ENCODE measurements at regions not wholly inside any gene's neighbourhood (a gene's known extent, or its start where the extent isn't known, plus 50 kb on each side); places are given as distances from the start of the nearest gene placed in this dataset.
A peak's percentile ranks its signal among the peaks of the same experiment; 100 is the strongest.

DNA sequence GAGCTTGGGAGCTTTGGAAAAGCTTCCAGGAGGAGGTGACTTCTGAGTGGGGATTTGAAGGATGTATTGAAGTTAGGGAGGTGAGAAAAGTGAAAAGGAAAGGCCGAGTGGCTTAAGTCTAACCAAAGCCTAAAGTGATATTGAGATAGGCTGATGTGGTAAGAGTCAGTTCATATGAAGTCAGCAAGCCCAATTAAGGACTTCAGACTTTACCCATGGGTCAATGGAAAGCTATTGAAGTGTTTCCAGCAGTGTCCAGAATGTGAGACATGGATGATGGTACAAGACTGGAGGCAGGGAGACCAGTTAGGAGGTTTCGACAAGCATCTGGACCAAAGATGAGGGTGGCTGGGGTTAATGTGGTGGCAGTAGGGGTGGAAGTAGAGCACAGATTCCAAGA lies 134.3 kb upstream of the WWC1 start:
- Histone ChIP-seq H3K27ac (ENCODE audit: low read depth in 1 of 2, low read length in 2 of 2) (no peak overlapping the region), H3K36me3 (replicated peaks in 1 of 2; ENCODE audit: control insufficient read depth in 1 of 2, insufficient read depth in 2 of 2, low read length in 2 of 2) (no peaks in the 10 kb centered on the region), H3K9ac (ENCODE audit: insufficient read depth, low read length, poor library complexity, severe bottlenecking) (no peak overlapping the region), H3K4me1 (ENCODE audit: control insufficient read depth in 1 of 2, insufficient read depth in 2 of 2, low read length in 2 of 2) (peaks cover 8 to 10% of the 10 kb centered on the region in 2 donors), H3K79me2 (ENCODE audit: insufficient read depth, low read length) (no peaks in the 10 kb centered on the region), H3K9me3 (replicated peaks in 1 of 2; ENCODE audit: control insufficient read depth in 1 of 2, insufficient read depth in 1 of 2, low read length in 2 of 2) (peaks cover 0 to 12% of the 10 kb centered on the region in 2 donors), H2AFZ (ENCODE audit: insufficient read depth, low read depth, low read length, poor library complexity, severe bottlenecking) (no peak overlapping the region), H3K4me3 (replicated peaks in 1 of 3; ENCODE audit: low read depth in 2 of 3, low read length in 3 of 3) (no peak overlapping the region), H3K4me2 (replicated peaks; ENCODE audit: extremely low read depth, low read length, poor library complexity, severe bottlenecking) (no peak overlapping the region), H3K27me3 (ENCODE audit: control insufficient read depth in 2 of 2, insufficient read depth in 2 of 2, low read length in 2 of 2) (no peaks in the 10 kb centered on the region), H4K20me1 (ENCODE audit: insufficient read depth, low read length) (no peaks in the 10 kb centered on the region)
- TF ChIP-seq, protein P1, sequence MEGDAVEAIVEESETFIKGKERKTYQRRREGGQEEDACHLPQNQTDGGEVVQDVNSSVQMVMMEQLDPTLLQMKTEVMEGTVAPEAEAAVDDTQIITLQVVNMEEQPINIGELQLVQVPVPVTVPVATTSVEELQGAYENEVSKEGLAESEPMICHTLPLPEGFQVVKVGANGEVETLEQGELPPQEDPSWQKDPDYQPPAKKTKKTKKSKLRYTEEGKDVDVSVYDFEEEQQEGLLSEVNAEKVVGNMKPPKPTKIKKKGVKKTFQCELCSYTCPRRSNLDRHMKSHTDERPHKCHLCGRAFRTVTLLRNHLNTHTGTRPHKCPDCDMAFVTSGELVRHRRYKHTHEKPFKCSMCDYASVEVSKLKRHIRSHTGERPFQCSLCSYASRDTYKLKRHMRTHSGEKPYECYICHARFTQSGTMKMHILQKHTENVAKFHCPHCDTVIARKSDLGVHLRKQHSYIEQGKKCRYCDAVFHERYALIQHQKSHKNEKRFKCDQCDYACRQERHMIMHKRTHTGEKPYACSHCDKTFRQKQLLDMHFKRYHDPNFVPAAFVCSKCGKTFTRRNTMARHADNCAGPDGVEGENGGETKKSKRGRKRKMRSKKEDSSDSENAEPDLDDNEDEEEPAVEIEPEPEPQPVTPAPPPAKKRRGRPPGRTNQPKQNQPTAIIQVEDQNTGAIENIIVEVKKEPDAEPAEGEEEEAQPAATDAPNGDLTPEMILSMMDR (IDR thresholded peaks at IDR 0.05), result no peak
- intact Hi-C loops (cut with micrococcal nuclease), result no loop called here
- peaks cover 7% of the 10 kb centered on the region for H3K4me1 Mint-ChIP-seq
- H3K27me3 Mint-ChIP-seq (ENCODE audit: low read depth in 3 of 3), result peaks cover 1 to 5% (median 3%) of the 10 kb centered on the region in 3 donors
- peaks cover 0 to 11% (median 4%) of the 10 kb centered on the region in 7 donors for H3K9me3 Mint-ChIP-seq
- no peaks in the 10 kb centered on the region for H3K36me3 Mint-ChIP-seq
- 95% methylated on average over 2 of the region's 2 CpGs for WGBS (ENCODE audit: insufficient coverage)
- no peak overlapping the region for H3K27ac Mint-ChIP-seq
- DNase-seq, result no peak
- no peak overlapping the region for H3K4me3 Mint-ChIP-seq

DNA sequence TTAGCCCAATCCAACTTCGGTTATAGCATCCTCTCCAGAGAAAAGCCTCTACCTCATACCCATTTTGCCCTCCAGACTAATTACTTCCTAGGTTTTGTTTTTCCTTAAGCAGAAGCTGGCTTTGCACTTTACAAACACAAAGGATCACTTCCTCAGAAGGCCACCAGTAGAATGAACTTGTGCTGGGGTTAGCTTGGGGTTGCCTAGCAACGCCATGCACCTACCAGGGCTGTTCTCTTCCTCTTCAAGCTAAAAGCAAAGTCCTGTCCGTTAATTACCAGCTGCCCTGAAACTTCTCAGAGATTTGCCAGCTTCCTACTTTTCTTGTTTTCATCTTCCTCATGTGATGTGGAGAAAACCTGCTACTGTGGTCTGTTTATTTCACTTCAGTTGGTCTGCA lies 132.0 kb upstream of the WWC1 start:
- Mint-ChIP-seq H3K36me3 (no peaks in the 10 kb centered on the region), H3K27me3 (ENCODE audit: low read depth in 3 of 3) (peaks cover 0 to 5% (median 3%) of the 10 kb centered on the region in 3 donors), H3K27ac (peak overlapping the region in 4 of 7 donors; percentile 42 to 75 (median 66)), H3K4me3 (no peak overlapping the region), H3K9me3 (peaks cover 0 to 14% (median 4%) of the 10 kb centered on the region in 7 donors), H3K4me1 (peaks cover 7% of the 10 kb centered on the region)
- no peaks in the 10 kb centered on the region for H4K20me1 ChIP-seq (ENCODE audit: insufficient read depth, low read length)
- 60% methylated on average over 1 of the region's 3 CpGs for WGBS (ENCODE audit: insufficient coverage)
- H3K79me2 ChIP-seq (ENCODE audit: insufficient read depth, low read length), result no peaks in the 10 kb centered on the region
- H3K36me3 ChIP-seq (replicated peaks in 1 of 2; ENCODE audit: control insufficient read depth in 1 of 2, insufficient read depth in 2 of 2, low read length in 2 of 2), result no peaks in the 10 kb centered on the region
- intact Hi-C loops (cut with micrococcal nuclease), result no loop called here
- H3K4me2 ChIP-seq (replicated peaks; ENCODE audit: extremely low read depth, low read length, poor library complexity, severe bottlenecking), result no peak overlapping the region
- peak; percentile 77 to 87 (median 80) for DNase-seq
- H3K4me1 ChIP-seq (ENCODE audit: control insufficient read depth in 1 of 2, insufficient read depth in 2 of 2, low read length in 2 of 2), result peaks cover 8 to 10% of the 10 kb centered on the region in 2 donors
- no peaks in the 10 kb centered on the region for H3K27me3 ChIP-seq (ENCODE audit: control insufficient read depth in 2 of 2, insufficient read depth in 2 of 2, low read length in 2 of 2)
- no peak overlapping the region for H2AFZ ChIP-seq (ENCODE audit: insufficient read depth, low read depth, low read length, poor library complexity, severe bottlenecking)
- H3K9ac ChIP-seq (ENCODE audit: insufficient read depth, low read length, poor library complexity, severe bottlenecking), result no peak overlapping the region
- peak overlapping the region in 1 of 2 donors; percentile 45 for H3K27ac ChIP-seq (ENCODE audit: low read depth in 1 of 2, low read length in 2 of 2)
- H3K4me3 ChIP-seq (replicated peaks in 1 of 3; ENCODE audit: low read depth in 2 of 3, low read length in 3 of 3), result no peak overlapping the region
- H3K9me3 ChIP-seq (replicated peaks in 1 of 2; ENCODE audit: control insufficient read depth in 1 of 2, insufficient read depth in 1 of 2, low read length in 2 of 2), result peaks cover 0 to 12% of the 10 kb centered on the region in 2 donors
- TF ChIP-seq, protein P1 (IDR thresholded peaks at IDR 0.05), result no peak

All from CD14-positive monocyte (primary cell).